ENCODE measurements at regions not wholly inside any gene's neighbourhood (a gene's known extent, or its start where the extent isn't known, plus 50 kb on each side); places are given as distances from the start of the nearest gene placed in this dataset.

GRCh38 chr18:42675810-42676209 lies 439.7 kb downstream of the RIT2 start:
- TF ChIP-seq EP300 (IDR thresholded peaks at IDR 0.05), result no peak
- TF ChIP-seq POLR2AphosphoS5 (IDR thresholded peaks at IDR 0.05), result no peak
